PC-9 (cell line): ENCODE measurements at regions not wholly inside any gene's neighbourhood (a gene's known extent, or its start where the extent isn't known, plus 50 kb on each side); places are given as distances from the start of the nearest gene placed in this dataset.

Experiments
- EZH2 ChIP-seq: fragments of 200-600 bp; sonication (generic); IDR thresholded peaks from 2 replicates; pipeline ENCODE4 v1.8.0; 2017; ENCODE audit warnings: antibody characterized with exemption, low read depth
- TF ChIP-seq, protein P1 (sequence below): fragments of 200-600 bp; sonication (generic); conservative IDR thresholded peaks from 2 replicates; pipeline ENCODE4 v1.6.1; 2017; ENCODE audit warnings: mixed run types, antibody characterized with exemption, mild to moderate bottlenecking, moderate library complexity

DNA sequence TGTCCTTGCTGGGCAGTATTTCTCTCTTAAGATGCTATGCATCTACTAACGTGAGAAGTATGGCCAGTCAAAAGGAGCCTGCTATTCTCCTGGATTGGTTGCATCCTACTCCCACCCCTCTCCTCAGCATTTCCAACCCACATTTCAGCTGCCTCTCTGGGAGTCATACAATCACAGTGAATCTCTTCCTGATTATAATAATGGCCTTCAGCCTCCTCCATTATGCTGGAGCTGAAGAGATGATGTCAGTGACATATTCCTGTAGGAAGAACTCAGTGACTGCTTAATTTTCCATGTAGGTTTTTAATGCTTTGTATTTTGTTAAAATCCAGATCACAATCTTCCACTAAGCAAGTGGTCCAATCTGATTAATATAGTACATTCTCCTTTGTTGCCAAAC, 82.7 kb upstream of the SUCLG2 start:
- TF ChIP-seq, protein P1, sequence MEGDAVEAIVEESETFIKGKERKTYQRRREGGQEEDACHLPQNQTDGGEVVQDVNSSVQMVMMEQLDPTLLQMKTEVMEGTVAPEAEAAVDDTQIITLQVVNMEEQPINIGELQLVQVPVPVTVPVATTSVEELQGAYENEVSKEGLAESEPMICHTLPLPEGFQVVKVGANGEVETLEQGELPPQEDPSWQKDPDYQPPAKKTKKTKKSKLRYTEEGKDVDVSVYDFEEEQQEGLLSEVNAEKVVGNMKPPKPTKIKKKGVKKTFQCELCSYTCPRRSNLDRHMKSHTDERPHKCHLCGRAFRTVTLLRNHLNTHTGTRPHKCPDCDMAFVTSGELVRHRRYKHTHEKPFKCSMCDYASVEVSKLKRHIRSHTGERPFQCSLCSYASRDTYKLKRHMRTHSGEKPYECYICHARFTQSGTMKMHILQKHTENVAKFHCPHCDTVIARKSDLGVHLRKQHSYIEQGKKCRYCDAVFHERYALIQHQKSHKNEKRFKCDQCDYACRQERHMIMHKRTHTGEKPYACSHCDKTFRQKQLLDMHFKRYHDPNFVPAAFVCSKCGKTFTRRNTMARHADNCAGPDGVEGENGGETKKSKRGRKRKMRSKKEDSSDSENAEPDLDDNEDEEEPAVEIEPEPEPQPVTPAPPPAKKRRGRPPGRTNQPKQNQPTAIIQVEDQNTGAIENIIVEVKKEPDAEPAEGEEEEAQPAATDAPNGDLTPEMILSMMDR: no peak
- no peak for TF ChIP-seq EZH2
